HG02970 (cell line): ENCODE measurements at regions not wholly inside any gene's neighbourhood (a gene's known extent, or its start where the extent isn't known, plus 50 kb on each side); places are given as distances from the start of the nearest gene placed in this dataset.

Source experiments
- ATAC-seq: cut with Tn5 transposase; IDR thresholded peaks from one replicate; pipeline ENCODE4 v1.9.1; 2021; ENCODE audit warnings: mild to moderate bottlenecking, moderate library complexity, moderate number of reproducible peaks; ENCODE audit not compliant: unreplicated experiment, low FRiP score

DNA sequence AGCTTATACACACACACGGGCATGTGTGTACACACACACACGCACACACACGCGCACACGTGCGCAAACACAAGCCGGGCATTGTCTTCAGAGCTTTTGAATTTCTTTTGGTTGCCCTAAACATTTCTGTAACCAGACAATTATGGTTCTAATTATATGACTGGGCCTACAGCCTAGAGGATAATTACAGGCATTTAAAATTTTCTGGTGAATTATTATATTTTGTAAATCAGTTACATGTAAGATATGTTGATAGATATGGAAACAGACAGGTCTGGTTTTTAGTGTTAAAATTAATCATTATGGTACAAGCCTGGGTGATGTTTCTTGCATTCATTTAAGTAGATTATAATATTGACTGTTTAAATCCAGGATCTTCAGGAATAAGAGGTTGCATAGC, 1120.5 kb downstream of the ADGRL3 start:
- ATAC-seq = no peak

GRCh38 chr4:62302710-62303109, 1102.6 kb downstream of the ADGRL3 start:
- no peak for ATAC-seq

- ATAC-seq = no peak
Measured at GRCh38 chr4:62301500-62301899, 1101.4 kb downstream of the ADGRL3 start.

DNA sequence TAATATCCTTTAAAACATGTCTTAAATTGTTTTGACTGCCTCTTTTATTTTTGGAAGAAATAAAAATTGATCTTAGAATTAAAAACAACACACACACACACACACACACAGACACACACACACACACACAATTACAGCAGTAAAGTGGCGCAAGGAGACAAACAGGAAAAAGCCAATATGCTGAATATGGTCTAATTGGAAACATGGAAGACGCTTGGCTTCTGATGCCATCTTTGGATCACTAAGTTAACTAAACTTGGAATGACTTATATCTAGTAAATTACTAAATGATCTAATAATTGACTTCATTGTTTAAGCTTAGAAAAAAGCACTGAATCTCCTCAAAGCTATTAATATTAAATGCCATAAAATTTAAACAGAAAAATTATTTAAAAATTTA, 1093.4 kb downstream of the ADGRL3 start:
- ATAC-seq = no peak

DNA sequence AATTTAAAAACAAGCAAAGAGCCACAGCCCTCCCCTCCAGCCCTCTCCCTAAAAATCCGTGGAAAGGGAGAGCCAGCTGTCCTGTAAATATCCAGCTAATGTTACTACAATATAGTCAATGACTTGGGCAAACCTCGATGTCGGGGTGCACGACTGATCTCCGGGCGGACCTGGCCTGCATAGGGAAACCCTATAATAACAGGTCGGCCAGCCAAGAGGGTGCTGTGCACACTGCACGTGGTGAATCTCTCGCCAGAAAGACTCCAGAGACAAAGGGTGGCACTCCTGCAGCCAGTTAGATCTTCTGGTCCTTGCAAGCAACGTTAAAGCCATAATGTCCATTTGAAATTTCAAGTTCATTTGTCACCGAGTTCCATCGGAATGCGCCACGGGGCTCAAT, 1092.8 kb downstream of the ADGRL3 start:
- no peak for ATAC-seq

DNA sequence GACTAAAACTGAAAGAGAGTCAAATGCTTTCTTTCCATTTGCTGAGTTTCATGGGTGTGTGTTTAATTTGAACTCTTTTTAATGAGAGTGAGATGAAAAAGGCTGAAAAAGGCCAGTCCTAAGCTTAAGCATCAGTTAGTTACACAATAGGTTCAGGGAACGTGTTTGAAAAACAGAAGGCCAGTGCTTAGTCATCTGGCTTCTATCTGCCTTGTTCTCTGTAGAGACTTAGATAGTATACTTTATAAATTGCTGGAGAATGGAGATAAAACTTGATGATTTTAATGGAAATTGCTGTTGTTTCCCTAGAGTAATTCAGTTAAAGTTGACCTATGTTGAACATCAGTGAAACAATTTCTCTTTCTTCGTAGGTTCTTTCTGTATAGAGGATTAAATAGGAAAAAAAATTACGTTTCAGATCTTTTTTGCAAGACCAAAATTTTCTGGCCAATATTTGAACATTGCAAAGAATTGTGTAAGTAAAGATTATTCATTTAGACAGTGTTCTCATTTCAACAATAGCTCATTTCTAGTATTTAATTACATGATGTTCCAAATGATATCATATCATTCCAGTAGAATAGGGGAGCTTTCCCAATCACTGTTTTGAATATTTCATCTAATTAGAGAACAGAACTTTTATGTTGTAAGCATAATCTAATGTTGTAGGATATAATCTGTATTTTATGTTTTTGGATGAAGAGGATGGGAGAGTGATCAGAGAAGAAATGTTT, 1088.8 kb downstream of the ADGRL3 start:
- ATAC-seq = no peak

DNA sequence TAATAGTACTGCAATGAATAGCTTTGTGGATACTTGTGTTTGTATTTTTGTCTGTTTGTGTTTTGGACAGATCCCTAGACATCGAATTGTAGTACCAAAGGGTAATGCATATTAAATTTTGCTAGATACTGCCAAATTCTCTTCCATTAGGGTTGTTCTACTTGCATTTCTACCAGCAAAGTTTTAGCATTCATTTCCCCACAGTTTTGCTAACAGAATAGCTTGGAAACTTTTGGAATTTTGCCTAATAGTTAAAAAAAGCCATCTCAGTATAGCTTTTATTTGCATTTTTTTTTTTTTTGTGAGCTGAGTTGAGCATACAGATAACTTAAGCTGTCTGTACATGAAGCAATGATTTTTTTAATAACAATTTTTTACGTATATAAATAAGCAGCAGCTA, 1084.9 kb downstream of the ADGRL3 start:
- no peak for ATAC-seq

DNA sequence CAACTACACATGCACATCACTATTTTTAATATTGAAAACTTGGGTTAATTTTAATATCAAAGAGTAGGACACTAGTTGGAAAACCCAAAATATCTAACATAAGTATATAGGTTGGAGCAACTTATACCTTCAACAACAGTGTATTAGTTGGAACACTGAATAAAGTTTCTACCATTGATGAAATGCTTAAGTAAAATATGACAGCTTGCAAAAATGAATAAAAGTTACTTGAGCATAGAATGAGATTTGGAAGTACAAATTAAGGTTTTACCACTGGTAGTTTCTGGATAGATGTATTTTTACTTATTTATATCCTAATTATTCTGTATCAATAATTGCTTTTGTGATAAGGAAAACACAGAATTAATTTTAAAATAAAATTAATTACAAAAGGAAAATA, 1079.6 kb downstream of the ADGRL3 start:
- ATAC-seq = no peak

- ATAC-seq = no peak
Measured at GRCh38 chr4:62275470-62275869, 1075.3 kb downstream of the ADGRL3 start.

DNA sequence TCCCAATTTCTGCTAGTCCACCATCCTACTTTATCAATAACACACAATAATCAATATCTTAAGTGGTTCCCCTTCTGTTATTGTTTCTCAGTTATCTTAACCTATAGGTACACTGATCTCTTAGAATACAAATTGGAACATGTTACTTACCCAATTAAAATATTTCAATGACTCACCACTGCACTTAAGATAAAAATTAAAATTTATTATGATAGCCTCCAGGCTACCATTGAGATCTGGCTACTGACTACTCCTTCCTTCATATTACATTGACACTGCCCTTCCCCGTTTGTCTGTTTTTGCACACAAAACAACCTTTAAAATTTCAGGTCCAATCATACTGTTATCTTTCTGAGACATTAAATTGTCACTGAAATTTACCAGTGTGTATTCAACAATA, 1074.7 kb downstream of the ADGRL3 start:
- no peak for ATAC-seq

DNA sequence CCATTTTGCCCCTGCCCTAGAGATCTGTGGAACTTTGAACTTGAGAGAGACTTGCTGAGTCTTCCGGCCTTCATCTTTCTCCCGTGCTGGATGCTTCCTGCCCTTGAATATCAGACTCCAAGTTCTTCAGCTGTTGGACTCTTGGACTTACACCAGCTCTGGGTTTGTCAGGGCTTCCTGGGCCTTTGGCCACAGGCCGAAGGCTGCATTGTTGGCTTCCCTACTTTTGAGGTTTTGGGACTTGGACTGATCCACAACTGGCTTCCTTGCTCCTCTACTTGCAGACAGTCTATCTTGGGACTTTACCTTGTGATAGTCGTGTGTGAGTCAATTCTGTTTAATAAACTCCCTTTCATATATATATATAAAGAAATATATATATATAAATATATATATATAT, 1071.0 kb downstream of the ADGRL3 start:
- no peak for ATAC-seq

- ATAC-seq = no peak
Measured at GRCh38 chr4:62269918-62270317, 1069.8 kb downstream of the ADGRL3 start.

GRCh38 chr4:62263454-62263853, 1063.3 kb downstream of the ADGRL3 start:
- ATAC-seq = no peak

DNA sequence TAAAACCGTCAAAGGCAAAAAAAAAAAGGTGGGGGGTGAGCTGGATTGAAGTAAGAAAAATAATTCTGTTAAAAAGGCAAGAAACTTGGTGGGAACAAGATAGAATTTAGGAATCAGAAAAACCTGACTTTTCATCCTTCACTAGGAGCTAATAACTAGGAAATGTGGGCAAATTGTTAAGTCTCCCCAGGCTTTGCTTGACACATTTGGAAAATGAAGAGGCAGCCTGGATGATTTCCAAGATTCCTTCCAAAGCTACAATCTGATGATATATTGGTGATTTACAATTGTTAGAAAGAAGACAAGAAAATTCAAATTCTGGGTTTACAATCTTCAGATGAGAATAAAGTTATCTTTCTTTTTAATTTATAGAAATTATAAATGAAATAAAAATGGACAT, 1062.5 kb downstream of the ADGRL3 start:
- no peak for ATAC-seq

DNA sequence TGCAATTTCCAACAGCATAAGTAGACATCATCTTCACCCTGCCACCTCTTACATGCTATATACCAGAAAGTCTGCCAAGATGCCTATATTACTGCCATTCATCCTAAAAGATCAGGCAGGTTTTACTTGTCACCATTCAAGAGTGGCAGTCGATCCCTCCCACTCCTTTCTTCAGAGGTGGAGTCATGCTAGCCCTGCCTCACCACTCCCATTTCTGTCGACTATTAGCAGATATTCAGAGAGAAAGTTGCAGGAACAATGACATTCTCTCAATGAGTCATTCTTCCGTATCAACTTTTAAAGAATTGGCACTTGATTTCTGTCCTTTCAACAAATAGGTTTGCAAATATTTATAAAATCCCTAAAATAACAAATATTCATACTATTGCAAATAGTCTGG, 1060.1 kb downstream of the ADGRL3 start:
- no peak for ATAC-seq

- ATAC-seq = no peak
Measured at GRCh38 chr4:62256479-62256878, 1056.4 kb downstream of the ADGRL3 start.

DNA sequence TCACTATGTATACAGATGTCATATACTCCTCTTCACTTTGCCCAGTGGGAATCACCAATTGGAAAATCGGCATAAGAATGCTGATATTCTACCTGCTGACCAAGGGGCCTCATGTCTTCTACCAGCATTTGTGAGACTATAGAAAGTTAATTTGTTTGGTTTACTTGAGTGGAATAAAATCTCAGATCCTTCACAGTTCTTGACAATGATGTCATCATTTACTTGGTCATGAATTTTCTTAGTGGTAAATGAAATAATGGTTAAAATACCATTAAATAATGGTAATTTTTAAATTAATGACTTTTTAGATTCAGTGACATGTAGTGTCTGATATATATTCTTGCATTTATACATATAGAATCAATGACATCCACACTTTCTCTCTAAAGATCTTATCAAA, 1052.6 kb downstream of the ADGRL3 start:
- ATAC-seq = no peak

DNA sequence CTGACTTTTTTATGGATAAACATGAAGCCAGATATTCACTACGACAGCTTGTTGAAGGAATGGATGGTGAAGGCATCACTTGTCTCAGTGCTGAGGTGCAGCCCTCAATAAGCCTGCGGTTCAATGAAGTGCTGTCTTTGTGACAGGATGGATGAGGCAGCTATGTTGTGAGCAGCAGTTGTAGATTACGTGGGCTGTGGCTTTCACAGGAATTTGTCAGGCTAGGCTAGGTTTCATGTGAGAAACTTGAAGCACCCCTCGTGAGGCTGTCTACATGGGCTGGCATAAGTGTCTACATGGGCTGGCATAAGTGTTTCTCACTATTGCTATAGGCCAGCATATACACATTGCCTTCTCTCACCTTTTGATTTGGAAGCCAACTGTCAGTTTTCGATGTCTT, 1050.0 kb downstream of the ADGRL3 start:
- ATAC-seq = no peak

- ATAC-seq = no peak
Measured at GRCh38 chr4:62243895-62244294, 1043.8 kb downstream of the ADGRL3 start.

GRCh38 chr4:62235911-62236310, 1035.8 kb downstream of the ADGRL3 start:
- ATAC-seq = no peak

- no peak for ATAC-seq
Measured at GRCh38 chr4:62232814-62233213, 1032.7 kb downstream of the ADGRL3 start.

DNA sequence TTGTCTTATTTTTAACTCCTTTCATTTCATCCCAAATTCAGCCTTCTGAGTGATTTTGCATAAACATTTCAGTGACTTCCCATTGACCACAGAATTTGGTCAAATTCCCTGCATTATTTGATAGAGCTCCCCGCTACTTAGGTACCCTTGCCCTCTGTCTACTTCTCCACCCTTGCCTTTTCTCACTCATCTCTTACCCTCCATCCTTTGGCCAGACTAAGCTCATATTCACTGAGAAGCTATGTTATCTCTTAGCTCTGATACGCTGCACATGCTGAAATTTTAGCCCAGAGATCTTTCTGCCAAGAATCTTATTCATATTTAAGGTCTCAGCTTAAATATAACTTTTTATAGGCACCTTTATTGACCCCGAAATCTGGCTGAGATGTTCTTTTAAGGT, 1031.9 kb downstream of the ADGRL3 start:
- ATAC-seq = no peak

- no peak for ATAC-seq
Measured at GRCh38 chr4:62226082-62226481, 1026.0 kb downstream of the ADGRL3 start.
